Activated CD4-positive, alpha-beta T cell treated with anti-CD3 and anti-CD28 coated beads, Interleukin-2, Interleukin-6, amounts not matched to agents 100 ng/mL and 50 ng/mL, durations not matched to agents 16 hours and 8 hours (primary cell): ENCODE measurements at regions not wholly inside any gene's neighbourhood (a gene's known extent, or its start where the extent isn't known, plus 50 kb on each side); places are given as distances from the start of the nearest gene placed in this dataset.
"Not testable (repeated sequence)": the region's sequence is repeated elsewhere in the genome, so short reads cannot be mapped to it uniquely, and the experiment has no call there.

Experiments
- DNase-seq: peaks from one replicate; pipeline ENCODE4 v3.0.0-alpha.2; 2020

DNA sequence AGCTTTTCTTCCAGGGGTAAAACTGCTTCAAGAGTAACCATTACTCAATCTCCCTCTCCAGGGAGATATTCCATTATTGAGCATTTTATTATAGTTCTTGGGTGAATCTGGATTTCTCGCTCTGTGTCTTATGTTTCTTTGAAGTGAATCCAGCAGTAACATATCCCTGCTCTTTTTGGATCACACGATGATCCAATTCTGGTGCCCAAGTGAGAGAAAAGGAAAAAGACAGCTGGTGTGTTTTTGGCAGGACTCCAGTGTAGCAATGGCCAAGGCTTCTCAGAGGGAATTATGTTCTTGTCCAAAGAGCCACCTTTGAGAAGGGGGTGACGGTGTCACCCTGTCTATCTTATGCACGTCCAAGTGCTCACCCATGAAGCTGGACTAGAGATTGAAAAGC, 140.3 kb upstream of the ERRFI1 start:
- no peak for DNase-seq

DNA sequence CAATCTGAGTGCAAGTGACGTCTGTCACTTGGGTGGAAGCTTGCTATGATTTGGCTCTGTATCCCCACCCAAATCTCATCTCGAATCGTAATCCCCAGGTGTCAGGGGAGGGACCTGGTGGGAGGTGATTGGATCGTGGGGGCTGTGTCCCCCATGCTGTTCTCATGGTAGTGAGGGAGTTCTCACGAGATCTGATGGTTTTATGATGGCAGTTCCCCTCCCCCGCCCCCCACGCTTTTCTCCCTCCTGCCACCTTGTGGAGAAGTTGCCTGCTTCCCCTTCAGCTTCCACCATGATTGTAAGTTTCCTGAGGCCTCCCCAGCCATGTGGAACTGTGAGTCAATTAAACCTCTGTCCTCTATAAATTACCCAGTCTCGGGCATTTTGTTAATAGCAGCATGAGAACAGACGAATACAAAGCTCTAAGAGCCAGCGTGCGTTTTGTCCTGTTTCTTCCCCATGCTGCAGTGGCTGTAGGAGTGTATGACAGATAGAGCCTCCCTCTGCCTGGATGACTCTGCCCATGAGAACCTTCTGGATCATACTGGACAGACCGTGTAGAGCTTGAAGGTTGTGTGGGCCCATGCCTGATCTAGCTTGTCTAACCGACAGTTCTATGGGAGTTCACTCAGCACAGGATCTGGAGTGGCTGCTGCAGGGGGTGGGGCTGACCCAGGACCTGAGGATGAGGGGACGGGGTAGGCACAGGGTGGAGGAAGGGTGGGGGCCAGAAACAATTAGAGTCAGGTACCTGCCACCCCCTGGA, 139.7 kb upstream of the ERRFI1 start:
- no peak for DNase-seq

DNA sequence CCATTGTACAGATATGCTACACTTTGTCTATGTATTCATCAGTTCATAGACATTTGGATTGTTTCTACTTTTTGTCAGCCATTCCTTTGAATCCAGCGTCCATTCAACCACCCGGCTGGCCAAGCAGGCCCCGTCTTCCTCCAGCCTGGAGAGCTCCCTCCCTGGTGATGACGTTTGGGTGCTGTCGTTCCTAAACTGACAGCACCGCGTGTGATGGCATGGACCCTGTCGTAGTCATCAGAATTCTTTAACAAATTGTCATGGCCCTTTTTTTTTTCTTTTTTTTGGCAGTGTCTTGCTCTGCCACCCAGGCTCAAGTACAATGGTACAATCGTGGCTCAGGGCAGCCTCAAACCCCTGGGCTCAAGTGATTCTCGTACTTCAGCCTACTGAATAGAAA, 138.6 kb upstream of the ERRFI1 start:
- DNase-seq: no peak

- no peak for DNase-seq
Observed at GRCh38 chr1:8163039-8163438, 136.9 kb upstream of the ERRFI1 start.

- DNase-seq: no peak
Observed at GRCh38 chr1:8162168-8162567, 136.1 kb upstream of the ERRFI1 start.

GRCh38 chr1:8161546-8162105, 135.5 kb upstream of the ERRFI1 start:
- DNase-seq: no peak

DNA sequence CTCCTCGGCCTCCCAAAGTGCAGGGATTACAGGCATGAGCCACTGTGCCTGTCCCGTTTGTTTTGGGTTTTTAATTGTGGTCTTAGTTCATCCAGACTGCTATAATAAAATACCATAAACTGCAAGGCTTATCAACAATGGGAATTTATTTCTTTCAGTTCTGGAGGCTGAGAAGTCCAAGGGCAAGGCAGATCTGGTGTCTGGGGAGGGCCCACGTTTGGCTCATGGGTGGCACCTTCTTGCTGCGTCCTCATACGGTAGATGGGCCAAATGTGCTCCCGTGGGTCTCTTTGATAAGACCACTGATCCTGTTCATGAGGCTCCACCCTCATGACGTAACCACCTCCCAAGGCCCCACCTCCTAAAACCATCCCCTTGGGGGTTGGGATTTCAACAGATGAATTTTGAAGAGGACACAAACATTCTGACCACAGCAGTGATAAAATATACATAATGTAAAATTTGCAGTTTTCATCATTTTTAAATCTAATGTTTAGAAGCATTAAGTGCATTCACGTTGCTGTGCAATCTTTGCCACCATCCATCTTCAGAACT, 133.4 kb upstream of the ERRFI1 start:
- DNase-seq: no peak

GRCh38 chr1:8158995-8159394, 132.9 kb upstream of the ERRFI1 start:
- DNase-seq: no peak

DNA sequence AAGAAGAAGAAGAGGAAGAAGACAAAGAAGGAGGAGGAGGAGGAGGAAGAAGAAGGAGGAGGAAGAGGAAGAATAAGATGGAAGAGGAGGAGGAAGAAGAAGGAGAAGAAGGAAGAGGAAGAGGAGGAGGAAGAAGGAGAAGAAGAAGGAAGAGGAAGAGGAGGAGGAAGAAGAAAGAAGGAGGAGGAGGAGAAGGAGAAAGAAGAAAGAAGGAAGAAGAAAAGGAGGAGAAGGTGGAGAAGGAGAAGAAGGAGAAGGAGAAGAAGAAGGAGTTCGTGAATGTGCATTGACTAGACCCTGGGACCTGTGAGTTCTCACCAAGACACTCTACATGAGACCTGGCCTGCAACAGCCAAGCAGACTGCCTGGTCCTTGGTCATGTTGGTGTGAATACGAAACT, 131.7 kb upstream of the ERRFI1 start:
- no peak for DNase-seq

DNA sequence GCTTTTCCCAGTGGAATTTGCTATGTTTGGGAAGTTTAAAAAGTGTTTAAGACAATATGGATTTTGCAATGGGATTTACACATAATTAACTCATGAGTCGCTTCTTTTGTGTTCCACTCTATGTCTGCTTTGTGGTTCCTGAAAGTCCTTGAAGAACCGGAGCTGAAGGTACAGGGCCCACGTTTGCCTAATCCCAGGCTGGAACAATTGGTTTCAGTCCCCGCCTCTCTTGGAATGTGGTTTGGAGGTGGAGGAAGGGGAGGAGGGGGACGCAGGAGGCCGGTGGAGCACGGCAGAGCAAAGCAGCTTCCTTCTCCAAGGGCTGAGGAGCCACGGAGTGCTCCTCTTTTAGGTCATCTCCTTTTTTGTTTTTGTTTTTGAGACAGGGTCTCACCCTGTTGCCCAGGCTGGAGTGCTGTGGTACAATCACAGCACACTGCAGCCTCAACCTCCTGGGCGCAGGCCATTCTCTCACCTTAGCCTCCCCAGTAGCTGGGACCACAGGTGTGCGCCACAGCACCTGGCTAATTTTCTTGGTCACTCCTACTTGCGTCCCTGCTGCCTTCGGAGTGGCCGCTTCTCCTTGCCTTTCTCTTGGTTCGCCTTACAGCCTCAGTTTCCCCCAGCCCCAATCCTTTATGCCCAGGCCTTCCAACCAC, 129.5 kb upstream of the ERRFI1 start:
- DNase-seq: no peak

GRCh38 chr1:8154621-8155052, 128.5 kb upstream of the ERRFI1 start:
- no peak for DNase-seq

DNA sequence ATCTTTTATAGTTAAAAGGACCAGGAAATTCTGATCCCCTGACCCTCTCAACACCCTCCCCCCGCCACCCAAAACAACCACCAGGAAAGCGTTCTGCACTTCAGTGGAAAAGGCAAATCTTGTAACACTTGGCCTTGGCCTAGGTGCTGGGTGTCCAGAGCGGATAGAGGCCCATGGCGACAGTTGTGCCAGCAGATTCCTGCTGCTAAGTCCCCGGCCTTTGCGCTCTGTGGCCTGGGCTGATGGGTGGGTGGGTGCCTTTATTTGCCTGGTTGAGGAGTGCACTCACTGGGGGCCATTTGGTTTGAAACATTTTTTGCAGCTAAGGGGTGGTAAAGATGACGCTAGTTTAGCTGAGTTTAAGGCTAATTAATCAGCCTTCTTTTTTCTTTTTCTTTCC, 127.9 kb upstream of the ERRFI1 start:
- no peak for DNase-seq

GRCh38 chr1:8152731-8153702, 126.9 kb upstream of the ERRFI1 start:
- DNase-seq: peak; percentile 40

DNA sequence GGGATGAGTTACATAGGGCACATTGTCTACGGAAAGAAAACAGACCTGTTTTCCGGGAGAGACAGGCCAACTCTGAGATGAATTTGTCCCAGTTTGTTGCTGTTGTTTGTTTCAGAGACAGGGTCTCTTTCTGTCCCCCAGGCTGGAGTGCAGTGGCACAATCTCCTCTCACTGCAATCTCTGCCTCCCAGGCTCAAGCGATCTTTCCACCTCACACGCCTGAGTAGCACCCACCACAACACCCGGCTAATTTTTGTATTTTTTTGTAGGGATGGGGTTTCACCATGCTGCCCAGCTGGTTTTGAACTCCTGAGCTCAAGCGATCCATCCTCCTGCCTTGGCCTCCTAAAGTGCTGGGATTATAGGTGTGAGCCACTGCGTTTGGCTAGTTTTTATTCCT, 125.5 kb upstream of the ERRFI1 start:
- no peak for DNase-seq

GRCh38 chr1:8149756-8150155, 123.6 kb upstream of the ERRFI1 start:
- DNase-seq: not testable (repeated sequence)

- DNase-seq: no peak
Observed at GRCh38 chr1:8147956-8148355, 121.8 kb upstream of the ERRFI1 start.

- DNase-seq: no peak
Observed at GRCh38 chr1:8146257-8146855, 120.2 kb upstream of the ERRFI1 start.

DNA sequence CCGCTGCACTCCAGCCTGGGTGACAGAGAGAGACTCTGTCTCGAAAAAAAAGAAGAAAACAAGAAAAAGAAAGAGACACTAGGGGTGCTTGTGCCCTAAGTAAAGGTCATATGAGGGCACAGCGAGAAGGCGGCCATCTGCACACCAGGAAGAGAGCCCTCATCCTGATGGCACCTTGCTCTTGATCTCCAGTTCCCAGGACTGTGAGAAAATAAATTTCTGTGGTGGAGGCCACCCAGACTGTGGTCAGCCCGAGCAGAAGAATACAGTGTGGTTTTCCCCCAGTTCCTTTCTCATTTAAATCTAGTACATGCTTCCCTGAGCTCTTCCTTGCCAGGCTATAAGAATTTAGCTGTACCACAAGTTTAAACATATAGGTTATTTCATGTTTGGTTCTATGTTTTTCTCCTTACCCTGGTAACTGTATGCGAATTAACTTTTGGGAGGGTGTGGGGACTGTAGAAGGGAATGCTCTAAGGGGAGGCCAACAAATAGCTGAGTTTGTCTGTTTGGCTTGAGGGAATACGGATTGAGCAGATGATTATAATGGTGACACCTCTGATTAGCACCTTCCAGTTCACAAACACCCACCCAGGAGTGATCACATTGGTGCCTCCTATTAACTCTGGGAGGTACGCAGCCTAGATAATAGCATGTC, 119.6 kb upstream of the ERRFI1 start:
- DNase-seq: no peak

DNA sequence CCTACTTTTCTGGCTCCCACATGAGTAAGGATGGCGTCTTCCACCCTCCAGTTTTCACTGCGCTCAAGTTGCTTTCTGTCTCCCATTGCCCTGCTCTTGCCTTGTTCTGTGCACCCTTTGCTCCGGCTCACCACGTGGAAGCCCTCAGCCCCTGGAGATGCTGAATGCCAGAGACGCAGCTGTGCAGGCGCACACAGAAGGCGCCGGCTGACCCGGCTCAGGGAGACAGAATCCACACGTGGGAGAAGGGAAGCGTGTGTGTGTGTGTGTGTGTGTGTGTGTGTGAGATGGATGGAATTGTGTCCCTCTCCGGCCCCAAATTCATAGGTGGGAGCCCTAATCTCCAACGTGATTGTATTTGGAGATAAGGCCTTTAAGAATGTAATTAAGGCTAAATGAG, 118.2 kb upstream of the ERRFI1 start:
- no peak for DNase-seq

DNA sequence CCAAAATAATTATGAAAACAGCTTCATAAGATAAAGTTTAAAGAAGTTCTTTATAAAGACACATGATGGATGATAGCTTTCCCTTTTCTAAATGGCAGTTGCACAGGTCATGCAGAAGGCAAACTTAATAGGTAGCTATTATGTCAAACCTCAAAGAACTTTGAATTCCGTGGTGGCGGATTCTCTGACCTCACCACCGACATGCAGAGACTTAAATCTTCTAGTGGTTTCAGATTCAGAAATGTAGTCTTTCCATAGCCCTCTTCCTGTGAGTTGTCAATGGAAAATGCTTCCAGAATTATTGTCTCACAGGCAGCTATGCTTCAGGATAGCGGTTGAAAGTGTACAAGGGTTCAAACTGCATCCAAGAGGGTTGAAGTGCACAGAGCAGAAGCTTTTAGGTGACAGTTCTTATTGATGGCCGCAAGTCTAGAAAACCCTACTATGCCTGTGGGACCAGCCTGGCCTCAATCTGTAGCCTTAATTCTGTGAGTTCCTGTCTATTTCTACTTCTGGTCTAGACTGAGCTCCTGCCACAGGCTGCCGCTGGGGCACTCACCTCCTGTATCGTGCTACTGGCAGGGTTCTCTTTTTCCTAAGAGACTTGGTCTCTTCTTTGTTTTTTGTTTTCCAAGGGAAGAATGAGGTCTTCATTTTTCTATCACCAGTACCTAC, 117.0 kb upstream of the ERRFI1 start:
- no peak for DNase-seq

DNA sequence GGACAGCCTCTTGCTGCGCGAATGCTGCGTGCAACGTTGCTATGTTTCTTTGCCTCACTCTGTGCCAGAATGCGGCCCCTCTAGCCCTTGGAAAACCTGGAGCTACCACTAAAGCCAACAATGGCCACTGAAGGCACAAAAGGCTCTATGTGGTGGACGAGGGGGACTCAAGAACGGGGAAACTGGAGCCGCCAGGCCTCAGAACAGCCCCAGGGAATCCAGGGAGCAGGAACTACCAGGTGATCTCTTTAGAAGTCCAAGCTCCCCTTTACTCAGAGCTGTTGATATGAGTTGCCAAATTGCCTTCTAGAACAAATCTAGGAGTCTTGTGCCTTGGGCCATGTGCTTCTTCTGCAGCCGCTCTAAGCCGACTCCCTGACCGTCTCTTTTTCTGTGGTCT, 113.8 kb upstream of the ERRFI1 start:
- no peak for DNase-seq
